HG03039 (cell line): ENCODE measurements at regions not wholly inside any gene's neighbourhood (a gene's known extent, or its start where the extent isn't known, plus 50 kb on each side); places are given as distances from the start of the nearest gene placed in this dataset.
"Not testable (repeated sequence)": the region's sequence is repeated elsewhere in the genome, so short reads cannot be mapped to it uniquely, and the experiment has no call there.

ENCODE experiments used
- ATAC-seq: cut with Tn5 transposase; IDR thresholded peaks from one replicate; pipeline ENCODE4 v1.9.1; 2021; ENCODE audit warnings: mild to moderate bottlenecking, moderate library complexity; ENCODE audit not compliant: unreplicated experiment

DNA sequence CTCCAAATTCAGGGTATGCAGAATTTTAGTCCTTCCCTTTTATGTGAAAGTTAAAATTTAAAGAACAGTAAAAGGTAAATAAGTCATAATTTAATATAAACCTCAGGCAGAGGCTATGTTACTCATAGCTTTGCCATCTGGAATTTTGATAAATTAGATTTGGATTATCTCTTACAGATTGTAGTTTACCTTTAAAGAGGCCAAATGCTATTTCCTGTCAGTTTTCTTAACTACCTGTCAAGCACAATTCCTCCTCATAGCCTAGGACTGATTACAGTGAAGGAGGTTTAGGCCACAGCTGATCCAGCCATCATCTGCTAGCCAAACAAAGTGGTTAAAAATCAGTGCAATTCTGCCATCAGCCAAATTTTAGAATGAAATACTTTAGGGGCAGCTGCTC, 128.1 kb downstream of the MFAP3L start:
- ATAC-seq, result no peak

DNA sequence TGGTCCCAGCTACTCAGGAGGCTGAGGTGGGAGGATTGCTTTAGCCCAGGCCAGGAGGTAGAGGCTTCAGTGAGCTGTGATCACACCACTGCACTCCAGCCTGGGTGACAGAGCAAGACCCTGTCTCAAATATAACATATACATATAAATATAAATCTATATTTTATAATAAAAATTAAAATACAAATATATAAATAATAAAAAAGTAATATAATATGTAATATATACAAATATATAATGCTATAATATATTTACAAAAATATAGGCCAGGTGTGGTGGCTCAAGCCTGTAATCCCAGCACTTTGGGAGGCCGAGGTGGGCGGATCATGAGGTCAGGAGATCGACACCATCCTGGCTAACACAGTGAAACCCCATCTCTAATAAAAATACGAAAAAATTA, 131.4 kb downstream of the MFAP3L start:
- ATAC-seq, result not testable (repeated sequence)

- ATAC-seq, result no peak
Measured at GRCh38 chr4:169885893-169886292, 128.1 kb upstream of the HPF1 start.

GRCh38 chr4:169881769-169882168, 124.0 kb upstream of the HPF1 start:
- no peak for ATAC-seq

GRCh38 chr4:169870507-169870906, 112.8 kb upstream of the HPF1 start:
- ATAC-seq, result no peak

DNA sequence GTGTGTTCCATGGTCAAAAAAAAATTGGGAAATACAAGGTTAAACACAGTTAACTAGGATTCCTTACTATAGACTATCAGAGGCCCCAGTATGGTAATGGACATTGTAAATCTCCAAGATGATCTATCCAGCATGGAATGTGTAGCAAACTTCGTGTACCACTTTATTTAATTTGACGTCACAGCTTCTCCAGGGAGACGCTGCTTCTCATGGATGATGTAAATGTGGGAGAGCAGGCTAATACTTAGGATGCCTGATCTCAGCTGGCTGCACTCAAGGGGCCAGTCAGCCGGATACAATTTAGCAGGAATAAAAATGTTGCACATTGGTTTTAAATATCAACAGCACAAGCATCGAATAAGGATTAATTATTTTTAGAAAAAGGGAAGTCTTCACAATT, 111.7 kb upstream of the HPF1 start:
- no peak for ATAC-seq

- ATAC-seq, result no peak
Measured at GRCh38 chr4:169861593-169861992, 103.8 kb upstream of the HPF1 start.

DNA sequence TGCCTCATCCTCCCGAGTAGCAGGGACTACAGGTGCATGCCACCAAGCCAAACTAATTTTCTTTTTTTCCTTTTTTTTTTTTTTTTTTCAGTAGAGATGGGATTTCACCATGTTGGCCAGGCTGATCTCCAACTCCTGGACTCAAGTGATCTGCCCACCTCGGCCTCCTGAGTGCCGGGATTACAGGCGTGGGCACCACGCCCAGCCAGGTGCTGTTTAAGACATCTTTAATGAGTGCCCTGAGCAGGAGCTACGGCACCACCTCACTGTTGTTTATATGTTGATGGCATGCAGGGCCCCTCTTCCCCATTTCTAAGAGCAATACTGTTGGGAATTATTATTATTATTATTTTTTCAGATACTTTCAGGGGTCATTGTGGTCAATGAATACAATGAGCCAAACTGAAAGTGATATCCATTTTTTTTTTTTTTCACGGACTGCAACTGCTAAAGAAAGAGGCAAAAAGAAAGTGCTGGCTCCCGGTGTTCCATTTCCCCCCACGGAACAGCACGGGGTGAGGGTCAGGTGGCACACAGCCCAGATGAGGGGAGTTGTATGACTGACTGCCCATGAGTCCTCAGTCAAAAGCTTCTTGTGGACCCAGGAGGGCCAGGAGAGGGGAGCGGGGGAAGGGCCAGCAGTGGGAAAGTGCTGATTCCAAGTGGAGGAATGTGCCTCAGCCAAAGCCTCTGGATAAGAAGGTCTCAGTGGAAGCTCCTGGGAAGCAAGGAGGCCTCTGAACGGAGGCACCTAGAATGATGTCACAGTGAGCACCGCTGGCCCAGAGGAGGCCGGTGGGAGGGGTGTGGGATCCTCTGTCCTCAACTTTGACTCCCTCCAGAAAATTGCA, 101.8 kb upstream of the HPF1 start:
- ATAC-seq, result no peak

GRCh38 chr4:169854090-169854489, 96.3 kb upstream of the HPF1 start:
- ATAC-seq, result no peak

DNA sequence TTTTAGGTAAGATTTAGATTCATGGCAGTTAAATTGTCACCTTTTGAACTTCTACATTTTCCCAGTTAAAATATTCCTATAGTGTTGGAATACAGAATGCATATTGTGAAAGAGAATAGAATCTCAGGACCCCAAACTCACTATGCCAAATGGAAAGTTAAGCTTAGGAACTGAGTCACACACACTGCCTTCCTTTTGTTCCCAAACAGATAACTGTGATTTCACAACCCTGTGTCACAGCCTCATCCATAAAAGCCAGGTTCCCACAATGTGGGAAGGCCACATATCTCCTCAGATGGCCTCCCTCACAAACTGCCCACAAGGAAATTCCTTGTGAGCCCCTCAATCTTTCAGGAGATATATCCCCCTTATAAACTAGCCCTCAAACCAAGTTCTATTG, 94.7 kb upstream of the HPF1 start:
- no peak for ATAC-seq

DNA sequence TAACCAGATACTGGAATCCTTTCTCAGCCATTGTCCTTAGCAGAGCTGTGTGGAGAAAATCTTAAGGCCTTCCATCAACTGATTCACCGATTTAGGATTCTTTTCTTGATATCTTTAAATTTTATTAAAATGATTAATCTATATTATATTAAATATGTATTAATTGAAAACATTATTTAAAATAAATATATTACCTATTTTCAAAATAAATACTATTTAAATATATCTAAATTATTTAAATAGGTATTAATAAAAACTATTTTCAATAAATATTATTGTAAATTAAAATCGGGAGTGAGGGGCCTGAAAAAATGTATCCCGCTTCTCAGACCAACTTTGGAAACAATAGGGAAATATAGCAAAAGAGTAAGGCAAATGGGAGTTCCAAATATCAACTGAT, 94.0 kb upstream of the HPF1 start:
- no peak for ATAC-seq

- ATAC-seq, result no peak
Measured at GRCh38 chr4:169849456-169849855, 91.7 kb upstream of the HPF1 start.

- no peak for ATAC-seq
Measured at GRCh38 chr4:169848018-169848417, 90.3 kb upstream of the HPF1 start.

GRCh38 chr4:169847171-169847570, 89.4 kb upstream of the HPF1 start:
- ATAC-seq, result no peak

DNA sequence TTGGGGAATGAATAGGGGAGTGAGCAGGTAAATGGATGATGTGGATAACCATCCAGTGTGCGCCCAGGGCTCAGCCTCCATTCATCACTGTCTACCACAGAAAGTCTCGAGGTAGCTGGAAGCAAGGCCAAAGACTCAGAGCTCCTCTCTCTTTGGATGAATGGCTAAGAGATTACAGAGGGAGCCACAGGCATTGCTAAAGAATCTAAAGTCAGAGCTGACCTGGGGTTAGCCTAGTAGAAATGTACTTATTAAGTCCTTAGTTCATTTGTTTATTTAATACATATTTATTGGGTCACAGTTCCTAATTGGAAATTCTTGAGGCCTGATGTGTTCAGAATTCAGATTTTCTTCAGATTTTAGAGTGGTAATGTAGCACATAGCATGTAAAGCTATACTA, 88.7 kb upstream of the HPF1 start:
- no peak for ATAC-seq

DNA sequence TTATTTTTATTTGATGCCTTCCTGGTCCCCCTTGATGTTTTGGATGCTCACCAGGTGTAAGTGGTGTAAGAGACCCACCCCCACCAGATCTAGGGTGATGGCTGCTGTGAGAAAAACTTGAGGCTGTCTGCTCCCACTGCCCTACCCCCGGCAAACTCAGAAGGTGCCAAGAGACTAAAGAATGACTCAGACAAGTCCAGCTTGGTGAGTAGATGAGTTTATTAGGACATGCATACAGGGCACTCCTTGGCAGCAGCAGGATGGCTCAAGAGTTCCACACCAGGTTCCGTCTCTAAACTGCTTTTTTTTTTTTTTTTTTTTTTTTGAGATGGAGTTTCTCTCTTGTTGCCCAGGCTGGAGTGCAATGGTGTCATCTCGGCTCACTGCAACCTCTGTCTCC, 84.0 kb upstream of the HPF1 start:
- ATAC-seq, result no peak

GRCh38 chr4:169840554-169840953, 82.8 kb upstream of the HPF1 start:
- ATAC-seq, result no peak

GRCh38 chr4:169828329-169828728, 70.6 kb upstream of the HPF1 start:
- not testable (repeated sequence) for ATAC-seq

DNA sequence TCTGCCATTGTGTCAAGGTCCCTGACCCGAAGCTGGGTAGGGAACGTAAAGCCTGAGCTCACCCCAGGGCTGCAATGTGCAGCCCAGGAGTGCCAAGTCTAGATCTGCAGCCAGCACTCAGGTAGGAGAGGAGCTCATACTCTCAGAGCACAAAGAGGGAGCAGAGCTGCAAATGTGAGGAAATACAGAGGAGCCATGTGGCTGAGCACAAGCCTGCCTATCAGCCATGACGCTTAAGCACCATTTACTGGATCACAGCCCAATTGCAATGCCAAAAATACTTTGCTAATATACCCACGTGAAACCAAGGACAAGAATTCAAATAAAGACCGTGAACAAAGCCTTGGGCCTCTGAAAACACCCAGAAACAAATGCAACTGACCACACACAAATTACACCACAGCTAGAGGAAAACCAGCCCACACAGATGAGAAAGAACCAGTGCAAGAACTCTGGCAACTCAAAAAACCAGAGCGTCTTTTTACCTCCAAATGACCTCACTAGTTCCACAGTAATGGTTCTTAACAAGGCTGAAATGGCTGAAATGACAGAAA, 69.0 kb upstream of the HPF1 start:
- no peak for ATAC-seq

GRCh38 chr4:169823685-169824084, 65.9 kb upstream of the HPF1 start:
- no peak for ATAC-seq

DNA sequence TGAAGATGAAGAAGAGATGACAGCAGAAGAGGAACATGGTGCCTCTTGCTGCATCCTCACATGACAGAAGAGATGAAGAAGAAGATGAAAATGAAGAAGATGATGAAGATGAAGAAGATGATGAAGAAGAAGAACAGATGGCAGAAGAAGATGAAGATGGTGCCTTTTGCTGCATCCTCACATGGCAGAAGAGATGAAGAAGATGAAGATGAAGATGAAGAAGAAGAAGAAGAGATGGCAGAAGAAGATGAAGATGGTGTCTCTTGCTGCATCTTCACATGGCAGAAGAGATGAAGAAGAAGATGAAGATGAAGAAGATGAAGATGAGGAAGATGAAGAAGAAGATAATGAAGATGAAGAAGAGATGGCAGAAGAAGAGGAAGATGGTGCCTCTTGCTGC, 63.7 kb upstream of the HPF1 start:
- ATAC-seq, result no peak

DNA sequence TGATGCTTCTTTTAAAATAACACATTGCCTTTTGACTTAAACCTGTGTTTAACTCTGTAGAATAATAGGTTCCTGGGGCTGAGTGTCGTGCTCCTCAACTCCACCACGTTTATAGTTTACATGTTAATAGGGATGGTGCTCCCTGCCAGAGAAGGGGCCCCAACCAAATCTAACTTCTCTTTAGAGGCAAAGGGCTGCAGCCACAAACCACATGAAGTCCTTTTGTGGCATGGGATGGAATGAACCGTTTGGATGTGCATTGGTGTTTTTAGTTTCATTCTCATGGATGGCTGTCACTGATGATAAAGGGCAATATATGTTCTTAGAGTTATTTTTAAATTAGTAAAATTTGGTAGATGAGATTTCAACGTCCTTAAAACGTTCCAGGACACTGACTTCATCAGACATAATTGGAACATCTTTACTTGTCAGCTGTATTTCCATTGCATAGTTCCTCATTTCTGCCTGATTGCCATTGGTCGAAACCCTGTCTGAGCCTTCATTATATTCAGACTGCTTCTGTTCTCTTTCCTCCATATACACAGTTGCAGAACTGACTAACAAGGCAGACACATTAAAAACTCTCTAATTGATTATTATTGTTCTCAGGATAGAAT, 60.4 kb upstream of the HPF1 start:
- peak; percentile 54 for ATAC-seq
